ENCODE measurements at regions not wholly inside any gene's neighbourhood (a gene's known extent, or its start where the extent isn't known, plus 50 kb on each side); places are given as distances from the start of the nearest gene placed in this dataset.

- no peak overlapping the region for H3K4me3 ChIP-seq (ENCODE audit: insufficient read depth, low read depth, low read length)
- no peaks in the 10 kb centered on the region for H3K27me3 ChIP-seq (ENCODE audit: control insufficient read depth, insufficient read depth, low read length, poor library complexity, severe bottlenecking)
- H3K36me3 ChIP-seq (ENCODE audit: control insufficient read depth, insufficient read depth, low read length), result no peaks in the 10 kb centered on the region
- peaks cover 2% of the 10 kb centered on the region for H3K9me3 ChIP-seq (ENCODE audit: control insufficient read depth, low read length)
- no peaks in the 10 kb centered on the region for H3K4me1 ChIP-seq (ENCODE audit: control insufficient read depth, insufficient read depth, low read length)
- no peak overlapping the region for H3K27ac ChIP-seq (ENCODE audit: insufficient read depth, low read depth, low read length, poor library complexity, severe bottlenecking)
- WGBS, 2 experiments, result 87 to 93% methylated on average over 6 of the region's 6 CpGs
These were observed 146.0 kb upstream of the MAST4 start for GRCh38 chr5:66450237-66450636.

- Histone ChIP-seq H3K36me3 (ENCODE audit: control insufficient read depth, insufficient read depth, low read length) (no peaks in the 10 kb centered on the region), H3K4me1 (ENCODE audit: control insufficient read depth, insufficient read depth, low read length) (no peaks in the 10 kb centered on the region), H3K27me3 (ENCODE audit: control insufficient read depth, insufficient read depth, low read length, poor library complexity, severe bottlenecking) (no peaks in the 10 kb centered on the region), H3K9me3 (ENCODE audit: control insufficient read depth, low read length) (peaks cover 2% of the 10 kb centered on the region), H3K4me3 (ENCODE audit: insufficient read depth, low read depth, low read length) (no peak overlapping the region), H3K27ac (ENCODE audit: insufficient read depth, low read depth, low read length, poor library complexity, severe bottlenecking) (no peak overlapping the region)
- WGBS, 2 experiments, result 86 to 87% methylated on average over 2 of the region's 2 CpGs
These were observed 145.2 kb upstream of the MAST4 start for GRCh38 chr5:66450988-66451387.

GRCh38 chr5:66452109-66452508 lies 144.1 kb upstream of the MAST4 start:
- peaks cover 2% of the 10 kb centered on the region for H3K9me3 ChIP-seq (ENCODE audit: control insufficient read depth, low read length)
- no peak overlapping the region for H3K27ac ChIP-seq (ENCODE audit: insufficient read depth, low read depth, low read length, poor library complexity, severe bottlenecking)
- no peaks in the 10 kb centered on the region for H3K4me1 ChIP-seq (ENCODE audit: control insufficient read depth, insufficient read depth, low read length)
- WGBS, 2 experiments, result 17 to 27% methylated on average over 1 of the region's 1 CpG
- H3K36me3 ChIP-seq (ENCODE audit: control insufficient read depth, insufficient read depth, low read length), result no peaks in the 10 kb centered on the region
- no peaks in the 10 kb centered on the region for H3K27me3 ChIP-seq (ENCODE audit: control insufficient read depth, insufficient read depth, low read length, poor library complexity, severe bottlenecking)
- no peak overlapping the region for H3K4me3 ChIP-seq (ENCODE audit: insufficient read depth, low read depth, low read length)

- H3K27me3 ChIP-seq (ENCODE audit: control insufficient read depth, insufficient read depth, low read length, poor library complexity, severe bottlenecking), result no peaks in the 10 kb centered on the region
- no peak overlapping the region for H3K27ac ChIP-seq (ENCODE audit: insufficient read depth, low read depth, low read length, poor library complexity, severe bottlenecking)
- H3K4me1 ChIP-seq (ENCODE audit: control insufficient read depth, insufficient read depth, low read length), result no peaks in the 10 kb centered on the region
- no peak overlapping the region for H3K4me3 ChIP-seq (ENCODE audit: insufficient read depth, low read depth, low read length)
- H3K9me3 ChIP-seq (ENCODE audit: control insufficient read depth, low read length), result peaks cover 2% of the 10 kb centered on the region
- H3K36me3 ChIP-seq (ENCODE audit: control insufficient read depth, insufficient read depth, low read length), result no peaks in the 10 kb centered on the region
- 91 to 92% methylated on average over 13 of the region's 13 CpGs for WGBS, 2 experiments
These were observed 141.8 kb upstream of the MAST4 start for GRCh38 chr5:66454186-66455078.

- Histone ChIP-seq H3K27ac (ENCODE audit: insufficient read depth, low read depth, low read length, poor library complexity, severe bottlenecking) (no peak overlapping the region), H3K36me3 (ENCODE audit: control insufficient read depth, insufficient read depth, low read length) (no peaks in the 10 kb centered on the region), H3K4me3 (ENCODE audit: insufficient read depth, low read depth, low read length) (no peak overlapping the region), H3K4me1 (ENCODE audit: control insufficient read depth, insufficient read depth, low read length) (no peaks in the 10 kb centered on the region), H3K9me3 (ENCODE audit: control insufficient read depth, low read length) (no peaks in the 10 kb centered on the region), H3K27me3 (ENCODE audit: control insufficient read depth, insufficient read depth, low read length, poor library complexity, severe bottlenecking) (no peaks in the 10 kb centered on the region)
- 93 to 94% methylated on average over 3 of the region's 3 CpGs for WGBS, 2 experiments
These were observed 136.5 kb upstream of the MAST4 start for GRCh38 chr5:66459728-66460127.

- WGBS, 2 experiments, result 91 to 92% methylated on average over 4 of the region's 4 CpGs
- H3K4me1 ChIP-seq (ENCODE audit: control insufficient read depth, insufficient read depth, low read length), result no peaks in the 10 kb centered on the region
- no peak overlapping the region for H3K4me3 ChIP-seq (ENCODE audit: insufficient read depth, low read depth, low read length)
- peaks cover 2% of the 10 kb centered on the region for H3K9me3 ChIP-seq (ENCODE audit: control insufficient read depth, low read length)
- H3K36me3 ChIP-seq (ENCODE audit: control insufficient read depth, insufficient read depth, low read length), result no peaks in the 10 kb centered on the region
- H3K27ac ChIP-seq (ENCODE audit: insufficient read depth, low read depth, low read length, poor library complexity, severe bottlenecking), result no peak overlapping the region
- H3K27me3 ChIP-seq (ENCODE audit: control insufficient read depth, insufficient read depth, low read length, poor library complexity, severe bottlenecking), result no peaks in the 10 kb centered on the region
These were observed 128.6 kb upstream of the MAST4 start for GRCh38 chr5:66467564-66467963.

- Histone ChIP-seq H3K27ac (ENCODE audit: insufficient read depth, low read depth, low read length, poor library complexity, severe bottlenecking) (no peak overlapping the region), H3K36me3 (ENCODE audit: control insufficient read depth, insufficient read depth, low read length) (no peaks in the 10 kb centered on the region), H3K27me3 (ENCODE audit: control insufficient read depth, insufficient read depth, low read length, poor library complexity, severe bottlenecking) (no peaks in the 10 kb centered on the region), H3K4me1 (ENCODE audit: control insufficient read depth, insufficient read depth, low read length) (no peaks in the 10 kb centered on the region), H3K9me3 (ENCODE audit: control insufficient read depth, low read length) (peaks cover 2% of the 10 kb centered on the region), H3K4me3 (ENCODE audit: insufficient read depth, low read depth, low read length) (no peak overlapping the region)
- whole genome bisulfite sequencing, 2 experiments, result 93 to 100% methylated on average over 1 of the region's 1 CpG
These were observed 126.5 kb upstream of the MAST4 start for GRCh38 chr5:66469684-66470083.

GRCh38 chr5:66472010-66472409 lies 124.2 kb upstream of the MAST4 start:
- peaks cover 2% of the 10 kb centered on the region for H3K9me3 ChIP-seq (ENCODE audit: control insufficient read depth, low read length)
- 93 to 97% methylated on average over 1 of the region's 1 CpG for WGBS, 2 experiments
- no peaks in the 10 kb centered on the region for H3K4me1 ChIP-seq (ENCODE audit: control insufficient read depth, insufficient read depth, low read length)
- H3K27ac ChIP-seq (ENCODE audit: insufficient read depth, low read depth, low read length, poor library complexity, severe bottlenecking), result no peak overlapping the region
- no peak overlapping the region for H3K4me3 ChIP-seq (ENCODE audit: insufficient read depth, low read depth, low read length)
- no peaks in the 10 kb centered on the region for H3K36me3 ChIP-seq (ENCODE audit: control insufficient read depth, insufficient read depth, low read length)
- H3K27me3 ChIP-seq (ENCODE audit: control insufficient read depth, insufficient read depth, low read length, poor library complexity, severe bottlenecking), result no peaks in the 10 kb centered on the region

- Histone ChIP-seq H3K36me3 (ENCODE audit: control insufficient read depth, insufficient read depth, low read length) (no peaks in the 10 kb centered on the region), H3K9me3 (ENCODE audit: control insufficient read depth, low read length) (no peaks in the 10 kb centered on the region), H3K4me1 (ENCODE audit: control insufficient read depth, insufficient read depth, low read length) (no peaks in the 10 kb centered on the region), H3K27ac (ENCODE audit: insufficient read depth, low read depth, low read length, poor library complexity, severe bottlenecking) (no peak overlapping the region), H3K27me3 (ENCODE audit: control insufficient read depth, insufficient read depth, low read length, poor library complexity, severe bottlenecking) (no peaks in the 10 kb centered on the region), H3K4me3 (ENCODE audit: insufficient read depth, low read depth, low read length) (no peak overlapping the region)
- WGBS, 2 experiments, result 80 to 84% methylated on average over 4 of the region's 4 CpGs
These were observed 120.5 kb upstream of the MAST4 start for GRCh38 chr5:66475731-66476130.

- H3K4me3 ChIP-seq (ENCODE audit: insufficient read depth, low read depth, low read length), result no peak overlapping the region
- no peaks in the 10 kb centered on the region for H3K9me3 ChIP-seq (ENCODE audit: control insufficient read depth, low read length)
- 95 to 97% methylated on average over 2 of the region's 2 CpGs for WGBS, 2 experiments
- H3K27me3 ChIP-seq (ENCODE audit: control insufficient read depth, insufficient read depth, low read length, poor library complexity, severe bottlenecking), result no peaks in the 10 kb centered on the region
- H3K27ac ChIP-seq (ENCODE audit: insufficient read depth, low read depth, low read length, poor library complexity, severe bottlenecking), result no peak overlapping the region
- H3K36me3 ChIP-seq (ENCODE audit: control insufficient read depth, insufficient read depth, low read length), result no peaks in the 10 kb centered on the region
- no peaks in the 10 kb centered on the region for H3K4me1 ChIP-seq (ENCODE audit: control insufficient read depth, insufficient read depth, low read length)
These were observed 118.6 kb upstream of the MAST4 start for GRCh38 chr5:66477596-66477995.

All from ectodermal cell (in vitro differentiated cells).